GM12872 (cell line): ENCODE measurements at regions not wholly inside any gene's neighbourhood (a gene's known extent, or its start where the extent isn't known, plus 50 kb on each side); places are given as distances from the start of the nearest gene placed in this dataset.

Experiments used
- CTCF ChIP-seq: IDR thresholded peaks from 3 replicates; pipeline ENCODE4 v1.5.1; 2011; ENCODE audit warnings: low read depth, mild to moderate bottlenecking, low read length, moderate library complexity; ENCODE audit not compliant: insufficient read depth

GRCh38 chr6:145286916-145287315, 448.4 kb downstream of the EPM2A start:
- TF ChIP-seq CTCF = no peak

- no peak for TF ChIP-seq CTCF
Measured at GRCh38 chr6:145289573-145289972, 445.7 kb downstream of the EPM2A start.

GRCh38 chr6:145290122-145290521, 445.2 kb downstream of the EPM2A start:
- TF ChIP-seq CTCF = no peak

GRCh38 chr6:145292066-145292465, 443.3 kb downstream of the EPM2A start:
- no peak for TF ChIP-seq CTCF

- no peak for TF ChIP-seq CTCF
Measured at GRCh38 chr6:145294942-145295341, 440.4 kb downstream of the EPM2A start.

- TF ChIP-seq CTCF = no peak
Measured at GRCh38 chr6:145295746-145296145, 439.6 kb downstream of the EPM2A start.

GRCh38 chr6:145305670-145306069, 429.6 kb downstream of the EPM2A start:
- TF ChIP-seq CTCF = no peak

GRCh38 chr6:145306489-145306888, 428.8 kb downstream of the EPM2A start:
- TF ChIP-seq CTCF = no peak
